ENCODE measurements at regions not wholly inside any gene's neighbourhood (a gene's known extent, or its start where the extent isn't known, plus 50 kb on each side); places are given as distances from the start of the nearest gene placed in this dataset.

- no peak for DNase-seq (ENCODE audit: low read depth)
These were observed 647.2 kb downstream of the LIG4 start for GRCh38 chr13:107568181-107568580.

GRCh38 chr13:107563099-107563925, 652.0 kb downstream of the LIG4 start:
- DNase-seq (ENCODE audit: low read depth): no peak

GRCh38 chr13:107562203-107562602, 653.1 kb downstream of the LIG4 start:
- DNase-seq (ENCODE audit: low read depth): no peak

- DNase-seq (ENCODE audit: low read depth): no peak
These were observed 660.9 kb downstream of the LIG4 start for GRCh38 chr13:107554460-107554859.

GRCh38 chr13:107553838-107554237, 661.5 kb downstream of the LIG4 start:
- DNase-seq (ENCODE audit: low read depth): no peak

GRCh38 chr13:107551521-107551920, 663.8 kb downstream of the LIG4 start:
- no peak for DNase-seq (ENCODE audit: low read depth)

GRCh38 chr13:107548338-107548737, 667.0 kb downstream of the LIG4 start:
- DNase-seq (ENCODE audit: low read depth): no peak

GRCh38 chr13:107545946-107546502, 669.3 kb downstream of the LIG4 start:
- DNase-seq (ENCODE audit: low read depth): no peak

- DNase-seq (ENCODE audit: low read depth): no peak
These were observed 680.8 kb downstream of the LIG4 start for GRCh38 chr13:107534548-107534947.

- DNase-seq (ENCODE audit: low read depth): no peak
These were observed 683.5 kb downstream of the LIG4 start for GRCh38 chr13:107531816-107532215.

GRCh38 chr13:107531180-107531579, 684.2 kb downstream of the LIG4 start:
- DNase-seq (ENCODE audit: low read depth): no peak

GRCh38 chr13:107529035-107529434, 686.3 kb downstream of the LIG4 start:
- no peak for DNase-seq (ENCODE audit: low read depth)

GRCh38 chr13:107518780-107519179, 696.6 kb downstream of the LIG4 start:
- DNase-seq (ENCODE audit: low read depth): no peak

- no peak for DNase-seq (ENCODE audit: low read depth)
These were observed 697.0 kb downstream of the LIG4 start for GRCh38 chr13:107518292-107518691.

- DNase-seq (ENCODE audit: low read depth): no peak
These were observed 698.8 kb downstream of the LIG4 start for GRCh38 chr13:107516517-107516916.

GRCh38 chr13:107512551-107512950, 702.8 kb downstream of the LIG4 start:
- DNase-seq (ENCODE audit: low read depth): no peak

- DNase-seq (ENCODE audit: low read depth): no peak
These were observed 717.7 kb downstream of the LIG4 start for GRCh38 chr13:107497661-107498060.

GRCh38 chr13:107493266-107493665, 722.1 kb downstream of the LIG4 start:
- DNase-seq (ENCODE audit: low read depth): no peak

- no peak for DNase-seq (ENCODE audit: low read depth)
These were observed 732.6 kb downstream of the LIG4 start for GRCh38 chr13:107482688-107483087.

- DNase-seq (ENCODE audit: low read depth): no peak
These were observed 735.2 kb downstream of the LIG4 start for GRCh38 chr13:107480130-107480529.

GRCh38 chr13:107477772-107478379, 737.5 kb downstream of the LIG4 start:
- DNase-seq (ENCODE audit: low read depth): no peak

- DNase-seq (ENCODE audit: low read depth): no peak
These were observed 739.4 kb downstream of the LIG4 start for GRCh38 chr13:107475753-107476453.

GRCh38 chr13:107473253-107473652, 742.1 kb downstream of the LIG4 start:
- DNase-seq (ENCODE audit: low read depth): no peak

Measured in stimulated activated CD4-positive, alpha-beta T cell treated with anti-CD3 and anti-CD28 coated beads, Interleukin-2, amount 100 ng/mL, for 4 hours (primary cell).